ENCODE measurements at regions not wholly inside any gene's neighbourhood (a gene's known extent, or its start where the extent isn't known, plus 50 kb on each side); places are given as distances from the start of the nearest gene placed in this dataset.

- DNase-seq = peak; percentile 22
- Histone ChIP-seq H3K18ac (ENCODE audit: low read depth in 1 of 2, low read length in 2 of 2) (no peak overlapping the region), H4K91ac (ENCODE audit: low read length) (no peak overlapping the region), H3K36me3 (ENCODE audit: control insufficient read depth in 1 of 2, insufficient read depth in 2 of 2, low read depth in 1 of 2, low read length in 2 of 2) (no peaks in the 10 kb centered on the region), H3K27me3 (ENCODE audit: control insufficient read depth in 1 of 2, insufficient read depth in 1 of 2, low read length in 2 of 2) (peaks cover 0 to 40% of the 10 kb centered on the region in 2 experiments), H3K4me1 (ENCODE audit: control insufficient read depth, insufficient read depth, low read depth, low read length) (peaks cover 2% of the 10 kb centered on the region), H2AFZ (ENCODE audit: low read depth, low read length) (no peak overlapping the region), H2BK120ac (ENCODE audit: low read depth, low read length) (no peak overlapping the region), H3K9me3 (ENCODE audit: control insufficient read depth, low read length) (peaks cover 8% of the 10 kb centered on the region), H3K4me3 (ENCODE audit: insufficient read depth in 1 of 2, low read depth in 1 of 2, low read length in 2 of 2) (no peak overlapping the region), H2BK12ac (ENCODE audit: low read length in 2 of 2) (no peak overlapping the region), H3K9ac (ENCODE audit: low read length) (no peak overlapping the region), H3K4me2 (ENCODE audit: low read length, poor library complexity, severe bottlenecking) (no peak overlapping the region), H4K8ac (ENCODE audit: low read length) (no peak overlapping the region), H3K14ac (ENCODE audit: low read length in 2 of 2) (no peak overlapping the region), H3K4ac (ENCODE audit: low read depth in 1 of 2, low read length in 2 of 2) (no peak overlapping the region), H3K79me1 (replicated peaks; ENCODE audit: low read length, poor library complexity, severe bottlenecking) (no peaks in the 10 kb centered on the region), H2AK5ac (ENCODE audit: low read length, severe bottlenecking) (no peak overlapping the region), H2BK5ac (ENCODE audit: low read depth, low read length, poor library complexity, severe bottlenecking) (no peak overlapping the region), H2BK15ac (ENCODE audit: low read depth, poor library complexity, severe bottlenecking) (peak overlapping the region; percentile 26), H3K27ac (ENCODE audit: low read length, poor library complexity, severe bottlenecking) (no peak overlapping the region), H3K23ac (ENCODE audit: low read length in 2 of 2) (no peak overlapping the region)
- 58% methylated on average over 10 of the region's 10 CpGs for WGBS
Measured at GRCh38 chr22:27445881-27446280, 355.7 kb downstream of the MN1 start.

GRCh38 chr22:27447289-27447688, 354.3 kb downstream of the MN1 start:
- H3K4me3 ChIP-seq (ENCODE audit: insufficient read depth in 1 of 2, low read depth in 1 of 2, low read length in 2 of 2) = no peak overlapping the region
- no peak overlapping the region for H2BK5ac ChIP-seq (ENCODE audit: low read depth, low read length, poor library complexity, severe bottlenecking)
- no peak overlapping the region for H3K4me2 ChIP-seq (ENCODE audit: low read length, poor library complexity, severe bottlenecking)
- WGBS = 89% methylated on average over 11 of the region's 11 CpGs
- peaks cover 2% of the 10 kb centered on the region for H3K4me1 ChIP-seq (ENCODE audit: control insufficient read depth, insufficient read depth, low read depth, low read length)
- H3K14ac ChIP-seq (ENCODE audit: low read length in 2 of 2) = peak overlapping the region in 1 of 2 experiments; percentile 23
- no peak overlapping the region for H4K91ac ChIP-seq (ENCODE audit: low read length)
- no peak overlapping the region for H2BK120ac ChIP-seq (ENCODE audit: low read depth, low read length)
- no peak overlapping the region for H3K27ac ChIP-seq (ENCODE audit: low read length, poor library complexity, severe bottlenecking)
- no peak overlapping the region for H3K9ac ChIP-seq (ENCODE audit: low read length)
- H3K18ac ChIP-seq (ENCODE audit: low read depth in 1 of 2, low read length in 2 of 2) = no peak overlapping the region
- H3K4ac ChIP-seq (ENCODE audit: low read depth in 1 of 2, low read length in 2 of 2) = no peak overlapping the region
- H2AK5ac ChIP-seq (ENCODE audit: low read length, severe bottlenecking) = no peak overlapping the region
- no peak overlapping the region for H2BK12ac ChIP-seq (ENCODE audit: low read length in 2 of 2)
- no peaks in the 10 kb centered on the region for H3K79me1 ChIP-seq (replicated peaks; ENCODE audit: low read length, poor library complexity, severe bottlenecking)
- H3K36me3 ChIP-seq (ENCODE audit: control insufficient read depth in 1 of 2, insufficient read depth in 2 of 2, low read depth in 1 of 2, low read length in 2 of 2) = no peaks in the 10 kb centered on the region
- H4K8ac ChIP-seq (ENCODE audit: low read length) = no peak overlapping the region
- peaks cover 0 to 25% of the 10 kb centered on the region in 2 experiments for H3K27me3 ChIP-seq (ENCODE audit: control insufficient read depth in 1 of 2, insufficient read depth in 1 of 2, low read length in 2 of 2)
- H2AFZ ChIP-seq (ENCODE audit: low read depth, low read length) = no peak overlapping the region
- H3K23ac ChIP-seq (ENCODE audit: low read length in 2 of 2) = no peak overlapping the region
- no peak overlapping the region for H2BK15ac ChIP-seq (ENCODE audit: low read depth, poor library complexity, severe bottlenecking)
- no peak for DNase-seq
- H3K9me3 ChIP-seq (ENCODE audit: control insufficient read depth, low read length) = peaks cover 8% of the 10 kb centered on the region

- Histone ChIP-seq H3K27me3 (ENCODE audit: control insufficient read depth in 1 of 2, insufficient read depth in 1 of 2, low read length in 2 of 2) (peaks cover 0 to 14% of the 10 kb centered on the region in 2 experiments), H2BK5ac (ENCODE audit: low read depth, low read length, poor library complexity, severe bottlenecking) (no peak overlapping the region), H3K4me3 (ENCODE audit: insufficient read depth in 1 of 2, low read depth in 1 of 2, low read length in 2 of 2) (no peak overlapping the region), H3K27ac (ENCODE audit: low read length, poor library complexity, severe bottlenecking) (no peak overlapping the region), H3K36me3 (ENCODE audit: control insufficient read depth in 1 of 2, insufficient read depth in 2 of 2, low read depth in 1 of 2, low read length in 2 of 2) (no peaks in the 10 kb centered on the region), H3K4me2 (ENCODE audit: low read length, poor library complexity, severe bottlenecking) (no peak overlapping the region), H2AK5ac (ENCODE audit: low read length, severe bottlenecking) (no peak overlapping the region), H3K4ac (ENCODE audit: low read depth in 1 of 2, low read length in 2 of 2) (no peak overlapping the region), H3K9me3 (ENCODE audit: control insufficient read depth, low read length) (peaks cover 8% of the 10 kb centered on the region), H3K4me1 (ENCODE audit: control insufficient read depth, insufficient read depth, low read depth, low read length) (peaks cover 2% of the 10 kb centered on the region), H3K79me1 (replicated peaks; ENCODE audit: low read length, poor library complexity, severe bottlenecking) (no peaks in the 10 kb centered on the region), H3K23ac (ENCODE audit: low read length in 2 of 2) (no peak overlapping the region), H4K8ac (ENCODE audit: low read length) (no peak overlapping the region), H4K91ac (ENCODE audit: low read length) (no peak overlapping the region), H3K18ac (ENCODE audit: low read depth in 1 of 2, low read length in 2 of 2) (no peak overlapping the region), H2AFZ (ENCODE audit: low read depth, low read length) (no peak overlapping the region), H2BK120ac (ENCODE audit: low read depth, low read length) (no peak overlapping the region), H2BK15ac (ENCODE audit: low read depth, poor library complexity, severe bottlenecking) (no peak overlapping the region), H3K9ac (ENCODE audit: low read length) (no peak overlapping the region), H3K14ac (ENCODE audit: low read length in 2 of 2) (no peak overlapping the region), H2BK12ac (ENCODE audit: low read length in 2 of 2) (no peak overlapping the region)
- no peak for DNase-seq
Measured at GRCh38 chr22:27450448-27450847, 351.1 kb downstream of the MN1 start.

GRCh38 chr22:27452245-27452644, 349.3 kb downstream of the MN1 start:
- Histone ChIP-seq H3K4ac (ENCODE audit: low read depth in 1 of 2, low read length in 2 of 2) (no peak overlapping the region), H3K9me3 (ENCODE audit: control insufficient read depth, low read length) (peaks cover 8% of the 10 kb centered on the region), H2BK15ac (ENCODE audit: low read depth, poor library complexity, severe bottlenecking) (no peak overlapping the region), H2BK12ac (ENCODE audit: low read length in 2 of 2) (no peak overlapping the region), H3K14ac (ENCODE audit: low read length in 2 of 2) (no peak overlapping the region), H2BK5ac (ENCODE audit: low read depth, low read length, poor library complexity, severe bottlenecking) (no peak overlapping the region), H3K23ac (ENCODE audit: low read length in 2 of 2) (no peak overlapping the region), H3K27me3 (ENCODE audit: control insufficient read depth in 1 of 2, insufficient read depth in 1 of 2, low read length in 2 of 2) (peaks cover 0 to 14% of the 10 kb centered on the region in 2 experiments), H3K4me3 (ENCODE audit: insufficient read depth in 1 of 2, low read depth in 1 of 2, low read length in 2 of 2) (no peak overlapping the region), H3K18ac (ENCODE audit: low read depth in 1 of 2, low read length in 2 of 2) (no peak overlapping the region), H2AK5ac (ENCODE audit: low read length, severe bottlenecking) (no peak overlapping the region), H2AFZ (ENCODE audit: low read depth, low read length) (no peak overlapping the region), H3K27ac (ENCODE audit: low read length, poor library complexity, severe bottlenecking) (no peak overlapping the region), H4K8ac (ENCODE audit: low read length) (no peak overlapping the region), H3K36me3 (ENCODE audit: control insufficient read depth in 1 of 2, insufficient read depth in 2 of 2, low read depth in 1 of 2, low read length in 2 of 2) (no peaks in the 10 kb centered on the region), H3K4me1 (ENCODE audit: control insufficient read depth, insufficient read depth, low read depth, low read length) (peaks cover 2% of the 10 kb centered on the region), H3K4me2 (ENCODE audit: low read length, poor library complexity, severe bottlenecking) (no peak overlapping the region), H3K9ac (ENCODE audit: low read length) (no peak overlapping the region), H2BK120ac (ENCODE audit: low read depth, low read length) (no peak overlapping the region), H4K91ac (ENCODE audit: low read length) (no peak overlapping the region), H3K79me1 (replicated peaks; ENCODE audit: low read length, poor library complexity, severe bottlenecking) (no peaks in the 10 kb centered on the region)
- DNase-seq = no peak
- 92% methylated on average over 3 of the region's 4 CpGs for WGBS
